ENCODE measurements at regions not wholly inside any gene's neighbourhood (a gene's known extent, or its start where the extent isn't known, plus 50 kb on each side); places are given as distances from the start of the nearest gene placed in this dataset.

DNA sequence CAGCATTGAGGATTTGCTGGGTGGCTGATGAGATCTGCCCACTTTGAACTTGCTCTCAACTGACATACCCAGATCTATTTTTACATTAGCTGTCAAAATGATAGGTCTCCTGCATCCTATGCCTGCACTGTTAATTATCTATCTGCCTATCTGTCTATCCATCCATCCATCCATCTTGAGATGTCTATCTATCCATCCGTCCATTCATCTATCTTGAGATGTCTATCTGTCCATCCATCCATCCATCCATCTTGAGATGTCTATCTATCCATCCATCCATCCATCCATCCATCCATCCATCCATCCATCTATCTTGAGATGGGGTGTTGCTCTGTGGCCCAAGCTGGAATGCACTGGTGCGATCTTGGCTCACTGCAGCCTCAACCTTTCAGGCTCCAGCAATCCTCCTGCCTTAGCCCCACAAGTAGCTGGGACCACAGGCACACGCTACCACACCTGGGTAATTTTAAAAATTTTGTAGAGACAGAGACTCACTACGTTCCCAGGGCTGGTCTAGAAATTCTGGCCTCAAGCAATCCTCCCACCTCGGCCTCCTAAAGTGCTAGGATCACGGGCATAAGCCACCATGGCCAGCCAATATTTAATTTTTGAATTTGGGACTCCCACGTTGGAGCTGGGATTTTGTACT lies 159.4 kb upstream of the NSMCE3 start:
- no peak for DNase-seq (ENCODE audit: low read depth in 1 of 2, low spot score in 1 of 2)
- no peak overlapping the region for H3K4me3 ChIP-seq

DNA sequence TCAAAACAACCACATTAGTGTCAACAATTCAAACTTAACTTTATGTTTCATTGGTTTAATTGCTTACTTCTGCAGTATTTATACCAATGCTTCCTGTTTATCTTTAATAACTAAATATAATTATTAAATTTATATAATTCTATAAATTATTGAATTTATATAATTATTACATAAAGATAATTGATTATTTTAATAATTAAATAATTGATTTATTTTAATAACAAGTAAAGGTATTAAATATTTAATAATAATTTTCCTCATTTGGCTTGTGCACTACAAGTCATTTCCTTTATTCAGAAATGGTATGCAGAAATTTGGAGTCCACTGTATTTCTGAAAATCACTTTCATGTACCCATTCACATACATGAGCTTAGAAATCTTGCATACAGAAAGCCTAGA lies 156.2 kb upstream of the NSMCE3 start:
- H3K9me3 ChIP-seq (ENCODE audit: low read depth): no peaks in the 10 kb centered on the region
- no peaks in the 10 kb centered on the region for H3K27me3 ChIP-seq
- TF ChIP-seq, protein P1, sequence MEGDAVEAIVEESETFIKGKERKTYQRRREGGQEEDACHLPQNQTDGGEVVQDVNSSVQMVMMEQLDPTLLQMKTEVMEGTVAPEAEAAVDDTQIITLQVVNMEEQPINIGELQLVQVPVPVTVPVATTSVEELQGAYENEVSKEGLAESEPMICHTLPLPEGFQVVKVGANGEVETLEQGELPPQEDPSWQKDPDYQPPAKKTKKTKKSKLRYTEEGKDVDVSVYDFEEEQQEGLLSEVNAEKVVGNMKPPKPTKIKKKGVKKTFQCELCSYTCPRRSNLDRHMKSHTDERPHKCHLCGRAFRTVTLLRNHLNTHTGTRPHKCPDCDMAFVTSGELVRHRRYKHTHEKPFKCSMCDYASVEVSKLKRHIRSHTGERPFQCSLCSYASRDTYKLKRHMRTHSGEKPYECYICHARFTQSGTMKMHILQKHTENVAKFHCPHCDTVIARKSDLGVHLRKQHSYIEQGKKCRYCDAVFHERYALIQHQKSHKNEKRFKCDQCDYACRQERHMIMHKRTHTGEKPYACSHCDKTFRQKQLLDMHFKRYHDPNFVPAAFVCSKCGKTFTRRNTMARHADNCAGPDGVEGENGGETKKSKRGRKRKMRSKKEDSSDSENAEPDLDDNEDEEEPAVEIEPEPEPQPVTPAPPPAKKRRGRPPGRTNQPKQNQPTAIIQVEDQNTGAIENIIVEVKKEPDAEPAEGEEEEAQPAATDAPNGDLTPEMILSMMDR (IDR thresholded peaks at IDR 0.05; ENCODE audit: low read depth, low read length): no peak
- H3K36me3 ChIP-seq: no peaks in the 10 kb centered on the region
- H3K4me1 ChIP-seq (ENCODE audit: low read depth): no peaks in the 10 kb centered on the region
- no peak for DNase-seq (ENCODE audit: low read depth in 1 of 2, low spot score in 1 of 2)
- H3K4me3 ChIP-seq: no peak overlapping the region
- no peak overlapping the region for H3K27ac ChIP-seq

More for the DNA sequence above, 159.4 kb upstream of the NSMCE3 start:
- TF ChIP-seq, protein P1 (IDR thresholded peaks at IDR 0.05; ENCODE audit: low read depth, low read length): no peak
- no peaks in the 10 kb centered on the region for H3K4me1 ChIP-seq (ENCODE audit: low read depth)
- H3K27ac ChIP-seq: no peak overlapping the region
- no peaks in the 10 kb centered on the region for H3K27me3 ChIP-seq
- no peaks in the 10 kb centered on the region for H3K36me3 ChIP-seq
- no peaks in the 10 kb centered on the region for H3K9me3 ChIP-seq (ENCODE audit: low read depth)

DNA sequence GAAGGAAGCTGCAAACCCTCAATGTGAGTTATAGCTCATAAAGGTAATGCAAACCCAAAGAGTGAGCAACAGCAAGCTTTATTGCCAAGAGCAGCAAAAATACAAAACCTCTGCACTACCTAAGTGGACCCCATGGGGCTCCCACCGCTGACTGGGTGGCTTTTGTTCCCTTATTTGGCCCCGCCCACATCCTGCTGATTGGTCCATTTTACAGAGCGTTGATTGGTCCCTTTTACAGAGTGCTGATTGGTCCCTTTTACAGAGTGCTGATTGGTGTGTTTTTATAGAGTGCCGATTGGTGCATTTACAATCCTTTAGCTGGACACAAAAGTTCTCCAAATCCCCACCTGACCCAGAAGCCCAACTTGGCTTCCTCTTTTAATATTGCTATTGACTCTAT lies 154.5 kb upstream of the NSMCE3 start:
- Histone ChIP-seq H3K36me3 (no peaks in the 10 kb centered on the region), H3K27me3 (no peaks in the 10 kb centered on the region), H3K27ac (no peak overlapping the region), H3K4me3 (no peak overlapping the region), H3K9me3 (ENCODE audit: low read depth) (no peaks in the 10 kb centered on the region), H3K4me1 (ENCODE audit: low read depth) (no peaks in the 10 kb centered on the region)
- no peak for DNase-seq (ENCODE audit: low read depth in 1 of 2, low spot score in 1 of 2)
- TF ChIP-seq, protein P1 (IDR thresholded peaks at IDR 0.05; ENCODE audit: low read depth, low read length): no peak

DNA sequence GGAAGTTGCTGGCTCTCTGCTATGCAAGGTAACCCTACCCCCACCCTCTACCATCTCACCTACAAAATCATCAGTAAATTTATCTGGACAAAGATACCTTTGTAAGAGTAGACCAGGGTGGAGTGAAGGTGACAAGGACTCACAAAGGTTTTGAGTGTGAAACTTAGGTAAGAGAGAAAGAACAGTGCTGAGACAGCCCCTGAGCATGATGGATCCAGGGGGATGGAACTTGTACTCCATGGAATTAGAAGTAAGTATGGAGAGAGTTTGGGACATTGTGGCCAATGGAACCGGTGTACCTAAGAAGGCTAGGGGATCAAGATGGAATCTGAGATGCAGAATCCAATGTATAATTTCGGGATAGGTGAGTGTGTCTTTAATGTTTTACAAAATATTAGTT lies 153.0 kb upstream of the NSMCE3 start:
- no peak overlapping the region for H3K27ac ChIP-seq
- H3K36me3 ChIP-seq: no peaks in the 10 kb centered on the region
- no peaks in the 10 kb centered on the region for H3K4me1 ChIP-seq (ENCODE audit: low read depth)
- TF ChIP-seq, protein P1 (IDR thresholded peaks at IDR 0.05; ENCODE audit: low read depth, low read length): no peak
- H3K4me3 ChIP-seq: no peak overlapping the region
- no peak for DNase-seq (ENCODE audit: low read depth in 1 of 2, low spot score in 1 of 2)
- no peaks in the 10 kb centered on the region for H3K9me3 ChIP-seq (ENCODE audit: low read depth)
- no peaks in the 10 kb centered on the region for H3K27me3 ChIP-seq

DNA sequence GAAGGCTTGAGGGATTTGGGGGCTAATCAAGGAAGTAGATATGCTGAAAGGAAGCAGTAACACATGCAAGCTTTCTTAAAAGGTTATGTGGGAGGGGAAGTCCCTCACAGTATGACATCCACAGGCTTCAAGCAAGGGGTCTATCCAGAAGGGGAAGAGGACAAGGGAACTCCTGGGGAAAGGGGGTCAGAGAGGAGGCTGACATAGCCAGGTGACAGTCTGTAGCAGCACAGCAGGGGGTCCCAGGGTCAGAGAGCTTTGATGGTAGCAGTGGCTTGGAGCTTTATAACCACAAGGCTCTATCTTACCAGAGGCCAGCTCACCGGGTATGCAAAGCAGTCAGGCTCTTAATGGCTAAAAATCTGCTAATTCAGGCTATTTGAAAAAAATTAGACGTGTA lies 150.6 kb upstream of the NSMCE3 start:
- no peaks in the 10 kb centered on the region for H3K36me3 ChIP-seq
- H3K27me3 ChIP-seq: no peaks in the 10 kb centered on the region
- no peak overlapping the region for H3K27ac ChIP-seq
- H3K9me3 ChIP-seq (ENCODE audit: low read depth): no peaks in the 10 kb centered on the region
- H3K4me1 ChIP-seq (ENCODE audit: low read depth): no peaks in the 10 kb centered on the region
- TF ChIP-seq, protein P1 (IDR thresholded peaks at IDR 0.05; ENCODE audit: low read depth, low read length): no peak
- no peak overlapping the region for H3K4me3 ChIP-seq
- DNase-seq (ENCODE audit: low read depth in 1 of 2, low spot score in 1 of 2): no peak

Measured in cardiac muscle cell (in vitro differentiated cells and primary cell).